Chondrocyte (in vitro differentiated cells): ENCODE measurements at regions not wholly inside any gene's neighbourhood (a gene's known extent, or its start where the extent isn't known, plus 50 kb on each side); places are given as distances from the start of the nearest gene placed in this dataset.

ENCODE experiments used
- DNase-seq: peaks from one replicate; pipeline ENCODE4 v3.0.0; 2021; ENCODE audit warnings: mixed read lengths, low spot score
- H3K27ac Mint-ChIP-seq: one replicate; pipeline ENCODE4 v1.8.0; 2021; ENCODE audit warnings: mild to moderate bottlenecking, moderate library complexity, mixed read lengths; ENCODE audit not compliant: unreplicated experiment
- H3K27me3 Mint-ChIP-seq: 2 replicates; pipeline ENCODE4 v1.8.0; 2021; ENCODE audit warnings: low read depth, mixed read lengths
- H3K36me3 Mint-ChIP-seq: 2 replicates; pipeline ENCODE4 v1.8.0; 2021; ENCODE audit warnings: low read depth, mixed read lengths
- H3K4me1 Mint-ChIP-seq: 2 replicates; pipeline ENCODE4 v1.8.0; 2021; ENCODE audit warnings: low read depth, mild to moderate bottlenecking, mixed read lengths
- H3K4me3 Mint-ChIP-seq: one replicate; pipeline ENCODE4 v1.8.0; 2021; ENCODE audit warnings: mild to moderate bottlenecking, moderate library complexity, mixed read lengths; ENCODE audit not compliant: unreplicated experiment
- H3K9me3 Mint-ChIP-seq: 2 replicates; pipeline ENCODE4 v1.8.0; 2021; ENCODE audit warnings: low read depth, mixed read lengths
- CTCF ChIP-seq: fragments of 200-600 bp; sonication (generic); IDR thresholded peaks from 2 replicates; pipeline ENCODE4 v1.5.0; 2021; ENCODE audit warnings: antibody characterized with exemption, mild to moderate bottlenecking, moderate library complexity

GRCh38 chr1:106748606-106749005, 307.9 kb upstream of the PRMT6 start:
- H3K36me3 Mint-ChIP-seq: no peaks in the 10 kb centered on the region
- no peaks in the 10 kb centered on the region for H3K27me3 Mint-ChIP-seq
- H3K9me3 Mint-ChIP-seq: no peaks in the 10 kb centered on the region
- H3K4me3 Mint-ChIP-seq: no peak overlapping the region
- no peak for DNase-seq
- no peak for TF ChIP-seq CTCF
- H3K4me1 Mint-ChIP-seq: no peaks in the 10 kb centered on the region
- H3K27ac Mint-ChIP-seq: no peak overlapping the region

- Mint-ChIP-seq H3K9me3 (no peaks in the 10 kb centered on the region), H3K4me1 (no peaks in the 10 kb centered on the region), H3K36me3 (no peaks in the 10 kb centered on the region), H3K4me3 (no peak overlapping the region), H3K27me3 (no peaks in the 10 kb centered on the region), H3K27ac (no peak overlapping the region)
- no peak for DNase-seq
- TF ChIP-seq CTCF: no peak
These were observed 307.0 kb upstream of the PRMT6 start for GRCh38 chr1:106749491-106749890.

DNA sequence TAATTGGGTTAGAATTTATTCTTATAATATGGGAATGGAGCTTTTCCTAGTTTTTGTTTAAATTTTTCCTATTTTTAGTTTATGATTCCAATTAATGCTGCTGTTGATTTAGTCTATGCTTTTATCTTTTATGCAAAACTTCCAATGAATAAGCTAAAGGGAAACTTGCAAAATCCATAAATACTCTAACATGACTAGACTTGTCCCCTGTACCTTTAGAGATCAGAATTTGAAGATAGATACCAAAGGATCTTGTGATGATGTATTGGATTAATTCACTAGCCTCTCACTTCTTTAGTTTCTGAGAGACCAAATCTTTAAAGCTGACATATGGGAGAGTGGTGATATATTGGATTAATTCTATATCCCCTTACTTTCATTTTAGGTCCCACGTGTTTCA, 306.6 kb upstream of the PRMT6 start:
- Mint-ChIP-seq H3K27me3 (no peaks in the 10 kb centered on the region), H3K4me3 (no peak overlapping the region), H3K27ac (no peak overlapping the region), H3K9me3 (no peaks in the 10 kb centered on the region), H3K4me1 (no peaks in the 10 kb centered on the region), H3K36me3 (no peaks in the 10 kb centered on the region)
- DNase-seq: no peak
- TF ChIP-seq CTCF: no peak

GRCh38 chr1:106751002-106751401, 305.5 kb upstream of the PRMT6 start:
- Mint-ChIP-seq H3K27me3 (no peaks in the 10 kb centered on the region), H3K9me3 (no peaks in the 10 kb centered on the region), H3K4me1 (no peaks in the 10 kb centered on the region), H3K27ac (no peak overlapping the region), H3K36me3 (no peaks in the 10 kb centered on the region), H3K4me3 (no peak overlapping the region)
- no peak for DNase-seq
- no peak for TF ChIP-seq CTCF

- TF ChIP-seq CTCF: no peak
- Mint-ChIP-seq H3K27ac (no peak overlapping the region), H3K9me3 (no peaks in the 10 kb centered on the region), H3K36me3 (no peaks in the 10 kb centered on the region), H3K27me3 (peaks cover 3% of the 10 kb centered on the region), H3K4me3 (no peak overlapping the region), H3K4me1 (no peaks in the 10 kb centered on the region)
- no peak for DNase-seq
These were observed 303.4 kb upstream of the PRMT6 start for GRCh38 chr1:106753066-106753465.
